ENCODE measurements at regions not wholly inside any gene's neighbourhood (a gene's known extent, or its start where the extent isn't known, plus 50 kb on each side); places are given as distances from the start of the nearest gene placed in this dataset.

- POLR2A ChIA-PET = no interaction called here
- DNase-seq (ENCODE audit: low spot score) (no peak), ATAC-seq (no peak)
- CTCF ChIA-PET = no interaction called here
- Mint-ChIP-seq H3K4me3 (no peak overlapping the region), H3K4me1 (no peaks in the 10 kb centered on the region), H3K27ac (no peak overlapping the region), H3K9me3 (0 out of 2 replicates have a peak, but pooled peaks cover 4% of the 10 kb centered on the region), H3K27me3 (ENCODE audit: low read depth) (peaks cover 2% of the 10 kb centered on the region), H3K36me3 (no peaks in the 10 kb centered on the region)
- TF ChIP-seq AFF4 (CRISPR knock-in tag; IDR thresholded peaks at IDR 0.05; ENCODE audit: borderline replicate concordance) = no peak
- no peak for TF ChIP-seq FOXK1 (CRISPR knock-in tag; IDR thresholded peaks at IDR 0.05)
- TF ChIP-seq ZMAT4 (CRISPR knock-in tag; IDR thresholded peaks at IDR 0.05) = no peak
- TF ChIP-seq MYBL2 (CRISPR knock-in tag; IDR thresholded peaks at IDR 0.05) = no peak
- TF ChIP-seq ZSCAN18 (CRISPR knock-in tag; IDR thresholded peaks at IDR 0.05) = no peak
- no peak for TF ChIP-seq USF1 (CRISPR knock-in tag; IDR thresholded peaks at IDR 0.05)
- TF ChIP-seq JAZF1 (CRISPR knock-in tag; IDR thresholded peaks at IDR 0.05) = no peak
- TF ChIP-seq MLX (CRISPR knock-in tag; IDR thresholded peaks at IDR 0.05) = no peak
- no peak for TF ChIP-seq HMGXB4 (CRISPR knock-in tag; IDR thresholded peaks at IDR 0.05)
- no peak for TF ChIP-seq ATF2 (CRISPR knock-in tag; IDR thresholded peaks at IDR 0.05; ENCODE audit: borderline replicate concordance, low read depth)
- TF ChIP-seq NFYB (CRISPR knock-in tag; conservative IDR thresholded peaks at IDR 0.05; ENCODE audit: low read depth) = no peak
- no peak for TF ChIP-seq TEAD1 (CRISPR knock-in tag; IDR thresholded peaks at IDR 0.05)
- TF ChIP-seq ARID4B (CRISPR knock-in tag; IDR thresholded peaks at IDR 0.05; ENCODE audit: borderline replicate concordance) = no peak
- TF ChIP-seq SMAD4 (CRISPR knock-in tag; IDR thresholded peaks at IDR 0.05) = no peak
- no peak for TF ChIP-seq OVOL2 (CRISPR knock-in tag; IDR thresholded peaks at IDR 0.05; ENCODE audit: borderline replicate concordance)
- no peak for TF ChIP-seq ZNF532 (CRISPR knock-in tag; IDR thresholded peaks at IDR 0.05; ENCODE audit: borderline replicate concordance)
- TF ChIP-seq CREB1 (CRISPR knock-in tag; IDR thresholded peaks at IDR 0.05) = no peak
- no peak for TF ChIP-seq TCF7 (CRISPR knock-in tag; IDR thresholded peaks at IDR 0.05; ENCODE audit: low read depth)
- TF ChIP-seq TP53 (CRISPR knock-in tag; IDR thresholded peaks at IDR 0.05) = no peak
Measured at GRCh38 chr9:88905506-88905905, 85.8 kb upstream of the S1PR3 start.

All from WTC11 (cell line).